ENCODE measurements at regions not wholly inside any gene's neighbourhood (a gene's known extent, or its start where the extent isn't known, plus 50 kb on each side); places are given as distances from the start of the nearest gene placed in this dataset.

DNA sequence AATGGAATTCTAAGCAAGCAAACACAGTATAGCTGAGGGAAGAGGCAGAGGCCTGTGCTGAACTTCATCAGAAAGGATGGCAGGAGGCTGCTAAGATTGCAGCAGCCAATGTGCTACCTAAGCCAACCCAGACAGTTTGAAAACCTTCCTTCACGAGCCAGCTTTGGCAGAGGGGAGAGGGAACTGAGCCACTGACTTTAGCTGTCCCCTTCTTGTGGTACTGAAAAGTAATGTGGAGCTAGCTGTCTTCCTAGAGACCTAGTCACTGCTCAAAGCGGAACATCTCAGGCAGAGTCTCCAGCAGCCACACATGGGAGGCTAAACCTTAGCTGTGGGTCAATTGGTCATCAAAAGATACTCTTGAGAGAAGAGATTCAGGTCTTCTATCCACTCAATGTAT lies 419.0 kb downstream of the FBXO15 start:
- Mint-ChIP-seq H3K27me3 (ENCODE audit: low read depth) (no peaks in the 10 kb centered on the region; the same call in 1 of the 2 replicates), H3K27ac (no peak overlapping the region), H3K9me3 (peaks cover 10 to 12% of the 10 kb centered on the region in 2 experiments; a peak in 4 of 5 replicates), H3K4me3 (no peak overlapping the region), H3K36me3 (ENCODE audit: insufficient read depth in 1 of 3, low read depth in 3 of 3) (peaks cover 3 to 12% (median 6%) of the 10 kb centered on the region in 3 experiments; a peak in 3 of 7 replicates), H3K4me1 (peaks cover 5 to 6% of the 10 kb centered on the region in 2 experiments; a peak in 3 of 4 replicates)
- no CpG with 5 or more reads among the region's 2 CpGs for WGBS (ENCODE audit: extremely low coverage, insufficient read length, low lambda C conversion rate)
- H3K9me3 ChIP-seq (ENCODE audit: control insufficient read depth, low read depth, low read length) = no peaks in the 10 kb centered on the region
- no peak overlapping the region for H2BK12ac ChIP-seq (ENCODE audit: insufficient read length, low read depth, low read length)
- H3K18ac ChIP-seq (ENCODE audit: insufficient read length, low read depth, low read length) = no peak overlapping the region
- no peak overlapping the region for H3K56ac ChIP-seq (ENCODE audit: insufficient read length, low read depth, low read length)
- no peak overlapping the region for H2AK5ac ChIP-seq (ENCODE audit: insufficient read length, low read length)
- H2AFZ ChIP-seq (ENCODE audit: low read length) = no peak overlapping the region
- no peaks in the 10 kb centered on the region for H3K79me1 ChIP-seq (ENCODE audit: insufficient read depth, low read depth, low read length, poor library complexity, severe bottlenecking)
- no peak overlapping the region for H3K9ac ChIP-seq (ENCODE audit: extremely low read depth, insufficient read length, low read length)
- H3K23ac ChIP-seq (ENCODE audit: insufficient read length, low read depth, low read length) = no peak overlapping the region
- H3K4me2 ChIP-seq (ENCODE audit: insufficient read depth, insufficient read length, low read length) = no peak overlapping the region
- H2BK120ac ChIP-seq (ENCODE audit: low read depth, low read length, poor library complexity, severe bottlenecking) = no peak overlapping the region
- no peak overlapping the region for H3K4ac ChIP-seq (ENCODE audit: low read depth, low read length)
- H4K91ac ChIP-seq (ENCODE audit: insufficient read length, low read depth, low read length) = no peak overlapping the region
- H4K8ac ChIP-seq (replicated peaks; ENCODE audit: insufficient read length, low read depth, low read length) = no peak overlapping the region
- no peak overlapping the region for H3T11ph ChIP-seq (ENCODE audit: low read length)
- H3K27ac ChIP-seq (ENCODE audit: insufficient read length, low read depth, low read length) = no peak overlapping the region
- no peak overlapping the region for H2BK15ac ChIP-seq (ENCODE audit: low read depth, low read length)
- DNase-seq = no peak
- no peak overlapping the region for H4K5ac ChIP-seq (ENCODE audit: insufficient read length, low read depth, low read length)
- H3K79me2 ChIP-seq (ENCODE audit: insufficient read depth, low read length) = no peaks in the 10 kb centered on the region
- H4K20me1 ChIP-seq (ENCODE audit: control insufficient read depth, insufficient read depth, insufficient read length) = no peaks in the 10 kb centered on the region
- TF ChIP-seq, protein P1, sequence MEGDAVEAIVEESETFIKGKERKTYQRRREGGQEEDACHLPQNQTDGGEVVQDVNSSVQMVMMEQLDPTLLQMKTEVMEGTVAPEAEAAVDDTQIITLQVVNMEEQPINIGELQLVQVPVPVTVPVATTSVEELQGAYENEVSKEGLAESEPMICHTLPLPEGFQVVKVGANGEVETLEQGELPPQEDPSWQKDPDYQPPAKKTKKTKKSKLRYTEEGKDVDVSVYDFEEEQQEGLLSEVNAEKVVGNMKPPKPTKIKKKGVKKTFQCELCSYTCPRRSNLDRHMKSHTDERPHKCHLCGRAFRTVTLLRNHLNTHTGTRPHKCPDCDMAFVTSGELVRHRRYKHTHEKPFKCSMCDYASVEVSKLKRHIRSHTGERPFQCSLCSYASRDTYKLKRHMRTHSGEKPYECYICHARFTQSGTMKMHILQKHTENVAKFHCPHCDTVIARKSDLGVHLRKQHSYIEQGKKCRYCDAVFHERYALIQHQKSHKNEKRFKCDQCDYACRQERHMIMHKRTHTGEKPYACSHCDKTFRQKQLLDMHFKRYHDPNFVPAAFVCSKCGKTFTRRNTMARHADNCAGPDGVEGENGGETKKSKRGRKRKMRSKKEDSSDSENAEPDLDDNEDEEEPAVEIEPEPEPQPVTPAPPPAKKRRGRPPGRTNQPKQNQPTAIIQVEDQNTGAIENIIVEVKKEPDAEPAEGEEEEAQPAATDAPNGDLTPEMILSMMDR (conservative IDR thresholded peaks at IDR 0.05) = no peak
- no peak overlapping the region for H3K14ac ChIP-seq (ENCODE audit: insufficient read depth, low read length)
- H2BK5ac ChIP-seq (ENCODE audit: insufficient read length, low read length) = no peak overlapping the region
- no peak overlapping the region for H2BK20ac ChIP-seq (ENCODE audit: low read depth, low read length, poor library complexity, severe bottlenecking)
- no peaks in the 10 kb centered on the region for H3K27me3 ChIP-seq (ENCODE audit: insufficient read depth, low read length)
- no peaks in the 10 kb centered on the region for H3K4me1 ChIP-seq (ENCODE audit: insufficient read depth, low read length)
- no peaks in the 10 kb centered on the region for H3K23me2 ChIP-seq (ENCODE audit: insufficient read length, low read depth, low read length, poor library complexity, severe bottlenecking)

Data from H9 (cell line).